Uterus (tissue), 3 donors: ENCODE measurements at regions not wholly inside any gene's neighbourhood (a gene's known extent, or its start where the extent isn't known, plus 50 kb on each side); places are given as distances from the start of the nearest gene placed in this dataset.

ENCODE experiments used
- DNase-seq, 2 donors: peaks; one replicate each; pipeline ENCODE4 v3.0.0-alpha.2; 2019 to 2020
- H3K27ac ChIP-seq, 2 donors: fragments of 200-600 bp; sonication (generic); 1 replicate in 1 of 2; 2 replicates in 1 of 2; pipeline ENCODE4 v1.5.1; 2016 to 2018
- H3K27me3 ChIP-seq, 2 donors: fragments of 200-600 bp; sonication (generic); one replicate each; pipeline ENCODE4 v1.5.1; 2018 to 2019; ENCODE audit warnings: control low read depth in 1 of 2
- H3K36me3 ChIP-seq, 2 donors: fragments of 200-600 bp; sonication (generic); one replicate each; pipeline ENCODE4 v1.5.1; 2019; ENCODE audit warnings: control low read depth in 1 of 2
- H3K4me1 ChIP-seq, 2 donors: fragments of 200-600 bp; sonication (generic); one replicate each; pipeline ENCODE4 v1.5.1; 2018 to 2019; ENCODE audit warnings: control low read depth in 1 of 2
- H3K4me3 ChIP-seq, 2 donors: fragments of 200-600 bp; sonication (generic); 1 replicate in 1 of 2; 2 replicates in 1 of 2; pipeline ENCODE4 v1.5.1; 2018 to 2019; ENCODE audit warnings: mild to moderate bottlenecking in 1 of 2
- H3K9me3 ChIP-seq, 2 donors: fragments of 200-600 bp; sonication (generic); one replicate each; pipeline ENCODE4 v1.5.1; 2019; ENCODE audit warnings: control low read depth in 1 of 2
- POLR2A ChIP-seq, 2 donors: fragments of 450-650 bp; IDR thresholded peaks; one replicate each; pipeline ENCODE4 v1.6.1; 2016; ENCODE audit warnings: antibody characterized with exemption in 2 of 2, mild to moderate bottlenecking in 1 of 2, moderate library complexity in 1 of 2
- intact Hi-C: fragments of 100-400 bp; cut with DNase I; formaldehyde crosslinking; loops from one replicate; pipeline ENCODE4 v1.15.1; 2023; ENCODE audit warnings: low total_unique reads
- TF ChIP-seq, protein P1 (sequence below), 4 experiments: fragments of 200-600 bp in 2 of 4; fragments of 450-650 bp in 2 of 4; sonication (generic) in 2 of 4; IDR thresholded peaks; one replicate each; pipeline ENCODE4 v1.5.1; 2016 to 2019; ENCODE audit warnings: antibody characterized with exemption in 4 of 4, mild to moderate bottlenecking in 2 of 4, moderate library complexity in 1 of 4
- donor health status: DM: yes; HTN: yes; CAD: no.

DNA sequence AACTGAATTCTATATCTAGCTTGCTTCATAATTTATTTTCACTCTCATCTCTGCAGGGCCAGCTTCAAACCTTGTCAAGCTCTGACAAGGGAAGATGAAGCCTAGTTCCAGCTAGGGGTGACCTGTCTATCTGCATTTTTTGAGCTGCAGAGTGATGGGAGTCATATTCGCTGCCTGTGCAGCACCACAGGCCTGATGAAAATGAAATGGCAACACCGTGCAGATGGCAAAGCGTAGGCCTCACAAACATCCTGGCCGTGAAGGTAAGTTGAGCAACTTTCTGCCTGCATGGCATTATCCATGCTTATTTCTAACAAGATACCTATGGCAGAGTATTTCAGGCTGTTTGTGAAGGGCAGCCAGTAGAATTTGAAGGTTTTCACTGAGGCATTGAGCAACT is 86.4 kb upstream of the C1QTNF9B start:
- no peaks in the 10 kb centered on the region for H3K4me1 ChIP-seq

GRCh38 chr13:23984546-23984945 is 87.2 kb upstream of the C1QTNF9B start:
- no peaks in the 10 kb centered on the region for H3K4me1 ChIP-seq
- H3K27ac ChIP-seq, result no peak overlapping the region
- no peaks in the 10 kb centered on the region for H3K27me3 ChIP-seq
- DNase-seq, result peak in 1 of 2 donors; percentile 35
- H3K36me3 ChIP-seq, result no peaks in the 10 kb centered on the region
- TF ChIP-seq, protein P1, sequence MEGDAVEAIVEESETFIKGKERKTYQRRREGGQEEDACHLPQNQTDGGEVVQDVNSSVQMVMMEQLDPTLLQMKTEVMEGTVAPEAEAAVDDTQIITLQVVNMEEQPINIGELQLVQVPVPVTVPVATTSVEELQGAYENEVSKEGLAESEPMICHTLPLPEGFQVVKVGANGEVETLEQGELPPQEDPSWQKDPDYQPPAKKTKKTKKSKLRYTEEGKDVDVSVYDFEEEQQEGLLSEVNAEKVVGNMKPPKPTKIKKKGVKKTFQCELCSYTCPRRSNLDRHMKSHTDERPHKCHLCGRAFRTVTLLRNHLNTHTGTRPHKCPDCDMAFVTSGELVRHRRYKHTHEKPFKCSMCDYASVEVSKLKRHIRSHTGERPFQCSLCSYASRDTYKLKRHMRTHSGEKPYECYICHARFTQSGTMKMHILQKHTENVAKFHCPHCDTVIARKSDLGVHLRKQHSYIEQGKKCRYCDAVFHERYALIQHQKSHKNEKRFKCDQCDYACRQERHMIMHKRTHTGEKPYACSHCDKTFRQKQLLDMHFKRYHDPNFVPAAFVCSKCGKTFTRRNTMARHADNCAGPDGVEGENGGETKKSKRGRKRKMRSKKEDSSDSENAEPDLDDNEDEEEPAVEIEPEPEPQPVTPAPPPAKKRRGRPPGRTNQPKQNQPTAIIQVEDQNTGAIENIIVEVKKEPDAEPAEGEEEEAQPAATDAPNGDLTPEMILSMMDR (IDR thresholded peaks at IDR 0.05), result no peak
- no peak for TF ChIP-seq POLR2A (IDR thresholded peaks at IDR 0.05)
- intact Hi-C loops, result no loop called here
- no peak overlapping the region for H3K4me3 ChIP-seq
- H3K9me3 ChIP-seq, result no peaks in the 10 kb centered on the region

More for the DNA sequence above, 86.4 kb upstream of the C1QTNF9B start:
- DNase-seq, result no peak
- Histone ChIP-seq H3K27me3 (no peaks in the 10 kb centered on the region), H3K4me3 (no peak overlapping the region), H3K27ac (no peak overlapping the region), H3K9me3 (no peaks in the 10 kb centered on the region), H3K36me3 (no peaks in the 10 kb centered on the region)
- TF ChIP-seq POLR2A (IDR thresholded peaks at IDR 0.05), result no peak
- TF ChIP-seq, protein P1 (IDR thresholded peaks at IDR 0.05), result no peak
- intact Hi-C loops, result no loop called here

- Histone ChIP-seq H3K9me3 (no peaks in the 10 kb centered on the region), H3K4me3 (no peak overlapping the region), H3K36me3 (no peaks in the 10 kb centered on the region), H3K4me1 (no peaks in the 10 kb centered on the region), H3K27me3 (no peaks in the 10 kb centered on the region), H3K27ac (no peak overlapping the region)
- intact Hi-C loops, result no loop called here
- no peak for DNase-seq
- no peak for TF ChIP-seq POLR2A (IDR thresholded peaks at IDR 0.05)
- TF ChIP-seq, protein P1 (IDR thresholded peaks at IDR 0.05), result no peak
Observed at GRCh38 chr13:23985060-23985459, 87.8 kb upstream of the C1QTNF9B start.

DNA sequence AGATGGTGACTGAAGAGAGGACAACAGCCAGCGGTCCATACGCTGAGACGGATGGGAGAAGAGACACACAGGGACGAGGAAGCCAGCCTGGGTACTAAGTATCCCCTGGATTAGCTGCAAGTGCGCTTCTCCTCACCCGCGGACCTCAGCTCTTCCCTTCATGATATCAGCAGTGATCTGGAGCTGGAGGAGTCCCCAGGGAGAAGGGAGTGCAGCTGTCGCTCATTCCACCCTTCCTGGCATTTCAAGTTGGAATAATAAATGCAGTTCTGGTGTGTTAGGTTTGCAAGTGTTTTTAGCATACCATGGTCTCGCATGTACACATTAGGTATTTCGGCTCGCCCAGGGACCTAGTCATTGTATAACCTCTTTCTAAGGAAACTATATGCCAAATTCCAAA is 88.5 kb upstream of the C1QTNF9B start:
- TF ChIP-seq POLR2A (IDR thresholded peaks at IDR 0.05), result no peak
- TF ChIP-seq, protein P1 (IDR thresholded peaks at IDR 0.05), result no peak
- Histone ChIP-seq H3K4me1 (no peaks in the 10 kb centered on the region), H3K9me3 (no peaks in the 10 kb centered on the region), H3K27ac (no peak overlapping the region), H3K4me3 (no peak overlapping the region), H3K36me3 (no peaks in the 10 kb centered on the region), H3K27me3 (no peaks in the 10 kb centered on the region)
- DNase-seq, result no peak
- intact Hi-C loops, result no loop called here

- Histone ChIP-seq H3K9me3 (no peaks in the 10 kb centered on the region), H3K4me3 (no peak overlapping the region), H3K27ac (no peak overlapping the region), H3K36me3 (no peaks in the 10 kb centered on the region), H3K27me3 (no peaks in the 10 kb centered on the region), H3K4me1 (no peaks in the 10 kb centered on the region)
- intact Hi-C loops, result no loop called here
- TF ChIP-seq POLR2A (IDR thresholded peaks at IDR 0.05), result no peak
- TF ChIP-seq, protein P1 (IDR thresholded peaks at IDR 0.05), result no peak
- DNase-seq, result no peak
Observed at GRCh38 chr13:23986619-23987018, 89.3 kb upstream of the C1QTNF9B start.
